ENCODE measurements at regions not wholly inside any gene's neighbourhood (a gene's known extent, or its start where the extent isn't known, plus 50 kb on each side); places are given as distances from the start of the nearest gene placed in this dataset.

DNA sequence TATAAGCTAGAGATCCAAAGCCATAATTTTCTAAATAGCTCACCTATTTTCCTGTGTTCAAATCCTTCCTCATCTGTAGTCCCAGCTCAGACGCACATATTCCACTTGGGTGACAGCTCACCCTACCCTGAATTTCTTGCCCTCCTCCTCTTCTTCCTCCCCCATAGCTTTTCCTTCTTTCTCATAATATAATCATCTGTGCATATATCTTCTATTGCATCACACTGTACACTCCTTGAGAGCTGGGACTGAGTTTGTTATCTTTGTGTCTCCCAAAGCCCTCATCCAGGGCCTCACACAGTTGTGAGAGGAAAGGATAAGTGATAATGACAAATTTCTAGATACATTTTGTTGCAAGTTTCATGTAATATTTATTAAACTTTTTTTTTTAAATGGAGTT lies 55.9 kb upstream of the RTN4 start:
- TF ChIP-seq, protein P1, sequence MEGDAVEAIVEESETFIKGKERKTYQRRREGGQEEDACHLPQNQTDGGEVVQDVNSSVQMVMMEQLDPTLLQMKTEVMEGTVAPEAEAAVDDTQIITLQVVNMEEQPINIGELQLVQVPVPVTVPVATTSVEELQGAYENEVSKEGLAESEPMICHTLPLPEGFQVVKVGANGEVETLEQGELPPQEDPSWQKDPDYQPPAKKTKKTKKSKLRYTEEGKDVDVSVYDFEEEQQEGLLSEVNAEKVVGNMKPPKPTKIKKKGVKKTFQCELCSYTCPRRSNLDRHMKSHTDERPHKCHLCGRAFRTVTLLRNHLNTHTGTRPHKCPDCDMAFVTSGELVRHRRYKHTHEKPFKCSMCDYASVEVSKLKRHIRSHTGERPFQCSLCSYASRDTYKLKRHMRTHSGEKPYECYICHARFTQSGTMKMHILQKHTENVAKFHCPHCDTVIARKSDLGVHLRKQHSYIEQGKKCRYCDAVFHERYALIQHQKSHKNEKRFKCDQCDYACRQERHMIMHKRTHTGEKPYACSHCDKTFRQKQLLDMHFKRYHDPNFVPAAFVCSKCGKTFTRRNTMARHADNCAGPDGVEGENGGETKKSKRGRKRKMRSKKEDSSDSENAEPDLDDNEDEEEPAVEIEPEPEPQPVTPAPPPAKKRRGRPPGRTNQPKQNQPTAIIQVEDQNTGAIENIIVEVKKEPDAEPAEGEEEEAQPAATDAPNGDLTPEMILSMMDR (IDR thresholded peaks at IDR 0.05), result no peak
- TF ChIP-seq ZFX (IDR thresholded peaks at IDR 0.05; ENCODE audit: borderline replicate concordance), result no peak

All from 22Rv1 (cell line).